ENCODE measurements at regions not wholly inside any gene's neighbourhood (a gene's known extent, or its start where the extent isn't known, plus 50 kb on each side); places are given as distances from the start of the nearest gene placed in this dataset.
"Not testable (repeated sequence)": the region's sequence is repeated elsewhere in the genome, so short reads cannot be mapped to it uniquely, and the experiment has no call there.

- TF ChIP-seq EZH2 (IDR thresholded peaks at IDR 0.05); CTCF (IDR thresholded peaks at IDR 0.05 in 2 of 3, conservative IDR thresholded peaks at IDR 0.05 in 1 of 3; ENCODE audit: borderline replicate concordance in 1 of 3, insufficient read depth in 1 of 3, low read depth in 2 of 3, low read length in 2 of 3); REST (IDR thresholded peaks at IDR 0.05; ENCODE audit: low read depth); POLR2A (IDR thresholded peaks at IDR 0.05; ENCODE audit: borderline replicate concordance, extremely low read depth, insufficient read depth, insufficient read length); CEBPB (IDR thresholded peaks at IDR 0.05; ENCODE audit: low read depth); ZFX (IDR thresholded peaks at IDR 0.05); YY1 (IDR thresholded peaks at IDR 0.05; ENCODE audit: extremely low read depth, insufficient replicate concordance, low read depth, low read length); RAD21 (IDR thresholded peaks at IDR 0.05; ENCODE audit: low read depth); ATF3 (IDR thresholded peaks at IDR 0.05); EZH2phosphoT487 (IDR thresholded peaks at IDR 0.05; ENCODE audit: borderline replicate concordance): not testable (repeated sequence)
Measured at GRCh38 chr9:65383646-65384045, 98.6 kb upstream of the FOXD4L5 start.
